Endothelial cell of umbilical vein (primary cell): ENCODE measurements at regions not wholly inside any gene's neighbourhood (a gene's known extent, or its start where the extent isn't known, plus 50 kb on each side); places are given as distances from the start of the nearest gene placed in this dataset.

Source experiments
- CTCF ChIP-seq, 2 donors: IDR thresholded peaks; 1 replicate in 1 of 2; 2 replicates in 1 of 2; pipeline ENCODE4 v1.5.1; 2011; ENCODE audit warnings: low read length in 2 of 2, mild to moderate bottlenecking in 2 of 2, moderate library complexity in 2 of 2, control low read depth in 1 of 2, inconsistent platforms in 1 of 2, low read depth in 1 of 2; ENCODE audit not compliant: insufficient read depth in 1 of 2; ENCODE audit errors: extremely low read depth in 1 of 2
- EZH2 ChIP-seq: IDR thresholded peaks from 2 replicates; pipeline ENCODE4 v1.6.1; 2012; ENCODE audit warnings: borderline replicate concordance, low read depth, mild to moderate bottlenecking, moderate library complexity, low read length, inconsistent platforms; ENCODE audit not compliant: severe bottlenecking
- JUN ChIP-seq: IDR thresholded peaks from 2 replicates; pipeline ENCODE4 v1.6.1; 2011; ENCODE audit warnings: borderline replicate concordance, low read depth; ENCODE audit not compliant: insufficient read length, insufficient read depth
- MAX ChIP-seq: IDR thresholded peaks from 2 replicates; pipeline ENCODE4 v1.6.1; 2011; ENCODE audit not compliant: insufficient read depth, insufficient read length
- MYC ChIP-seq: IDR thresholded peaks from one replicate; pipeline ENCODE4 v1.6.1; 2011; ENCODE audit warnings: mild to moderate bottlenecking, low read depth, low read length
- POLR2A ChIP-seq: IDR thresholded peaks from 2 replicates; pipeline ENCODE4 v1.6.1; 2012; ENCODE audit warnings: low read depth, mild to moderate bottlenecking, control low read depth, low read length
- POLR2AphosphoS5 ChIP-seq: IDR thresholded peaks from 2 replicates; pipeline ENCODE4 v1.6.1; 2012; ENCODE audit warnings: low read depth, mild to moderate bottlenecking, control low read depth, low read length, moderate library complexity; ENCODE audit not compliant: insufficient read depth

GRCh38 chr1:198943484-198944187 is 304.8 kb downstream of the PTPRC start:
- no peak for TF ChIP-seq CTCF (IDR thresholded peaks at IDR 0.05; ENCODE audit: extremely low read depth in 1 of 2, insufficient read depth in 1 of 2, low read depth in 1 of 2, low read length in 2 of 2)
- no peak for TF ChIP-seq EZH2
- TF ChIP-seq POLR2AphosphoS5 = no peak
- no peak for TF ChIP-seq POLR2A
- no peak for TF ChIP-seq MAX
- no peak for TF ChIP-seq JUN
- TF ChIP-seq MYC = no peak
